CD4-positive, CD25-positive, alpha-beta regulatory T cell (primary cell): ENCODE measurements at regions not wholly inside any gene's neighbourhood (a gene's known extent, or its start where the extent isn't known, plus 50 kb on each side); places are given as distances from the start of the nearest gene placed in this dataset.

Experiments used
- ATAC-seq, 2 donors: fragments of 150-1000 bp; cut with Tn5 transposase; one replicate each; pipeline ENCODE4 v1.10.0; 2021; ENCODE audit warnings: low read depth in 2 of 2, moderate number of reproducible peaks in 2 of 2, moderate library complexity in 1 of 2
- DNase-seq, 3 donors: peaks; one replicate each; pipeline versions ENCODE4 v3.0.0 to v3.0.0-alpha.2; 2012 to 2022; ENCODE audit warnings: mixed read lengths in 1 of 3
- H3K27ac ChIP-seq: one replicate; pipeline ENCODE4 v1.7.0; 2013; ENCODE audit warnings: mild to moderate bottlenecking, low read length; ENCODE audit not compliant: insufficient read depth, poor library complexity, severe bottlenecking
- H3K27me3 ChIP-seq: one replicate; pipeline ENCODE4 v1.7.0; 2013; ENCODE audit warnings: low read length; ENCODE audit not compliant: control insufficient read depth, insufficient read depth
- H3K36me3 ChIP-seq: one replicate; pipeline ENCODE4 v1.7.0; 2013; ENCODE audit warnings: mild to moderate bottlenecking, low read length, moderate library complexity; ENCODE audit not compliant: control insufficient read depth, insufficient read depth
- H3K4me1 ChIP-seq: 2 replicates; pipeline ENCODE4 v1.7.0; 2013; ENCODE audit warnings: mild to moderate bottlenecking, low read length; ENCODE audit not compliant: insufficient read depth, control insufficient read depth, poor library complexity, severe bottlenecking
- H3K4me3 ChIP-seq: one replicate; pipeline ENCODE4 v1.7.0; 2013; ENCODE audit warnings: low read depth, mild to moderate bottlenecking, low read length, moderate library complexity
- H3K9me3 ChIP-seq, 2 experiments: 1 replicate in 1 of 2; 2 replicates in 1 of 2; pipeline ENCODE4 v1.7.0; 2013; ENCODE audit warnings: low read length in 2 of 2, mild to moderate bottlenecking in 1 of 2, moderate library complexity in 1 of 2; ENCODE audit not compliant: control insufficient read depth in 2 of 2
- H3K27ac Mint-ChIP-seq, 3 donors: one replicate each; pipeline ENCODE4 v1.8.0; 2020 to 2022; ENCODE audit warnings: mild to moderate bottlenecking in 3 of 3, mixed read lengths in 3 of 3, moderate library complexity in 2 of 3
- H3K27me3 Mint-ChIP-seq: one replicate; pipeline ENCODE4 v1.8.0; 2022; ENCODE audit warnings: mild to moderate bottlenecking, mixed read lengths
- H3K36me3 Mint-ChIP-seq: one replicate; pipeline ENCODE4 v1.8.0; 2020; ENCODE audit warnings: mixed read lengths
- H3K4me1 Mint-ChIP-seq, 4 donors: one replicate each; pipeline ENCODE4 v1.8.0; 2020 to 2022; ENCODE audit warnings: mixed read lengths in 4 of 4, mild to moderate bottlenecking in 1 of 4
- H3K4me3 Mint-ChIP-seq, 4 donors: one replicate each; pipeline ENCODE4 v1.8.0; 2020 to 2022; ENCODE audit warnings: mild to moderate bottlenecking in 4 of 4, mixed read lengths in 4 of 4, moderate library complexity in 3 of 4
- H3K9me3 Mint-ChIP-seq, 7 donors: one replicate each; pipeline ENCODE4 v1.8.0; 2020 to 2022; ENCODE audit warnings: mixed read lengths in 7 of 7, mild to moderate bottlenecking in 3 of 7, moderate library complexity in 2 of 7

DNA sequence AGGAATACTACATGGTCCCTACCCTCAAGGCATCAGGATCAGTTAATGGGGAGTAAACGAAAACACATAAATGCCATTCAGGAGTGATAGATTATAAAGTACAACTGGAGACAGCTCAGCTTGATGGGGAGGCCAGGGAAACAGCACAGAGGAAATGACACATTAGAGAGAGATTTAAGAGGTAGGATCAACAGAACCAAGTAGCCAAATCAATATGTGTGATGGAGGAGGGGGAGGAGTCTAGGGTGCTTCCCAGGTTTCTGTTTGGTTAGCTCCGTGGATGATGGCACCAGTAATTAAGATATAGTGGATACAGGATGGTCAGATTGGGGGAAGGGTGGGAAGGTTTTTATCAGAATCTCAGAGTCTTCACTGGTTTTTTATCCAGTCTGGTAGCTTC is 229.5 kb upstream of the ROPN1 start:
- Histone ChIP-seq H3K9me3 (no peaks in the 10 kb centered on the region), H3K4me1 (no peaks in the 10 kb centered on the region), H3K27ac (no peak overlapping the region), H3K36me3 (no peaks in the 10 kb centered on the region), H3K4me3 (no peak overlapping the region), H3K27me3 (no peaks in the 10 kb centered on the region)
- H3K27me3 Mint-ChIP-seq, result peaks cover 8% of the 10 kb centered on the region
- DNase-seq (no peak), ATAC-seq (no peak)
- H3K4me3 Mint-ChIP-seq, result no peak overlapping the region
- H3K36me3 Mint-ChIP-seq, result no peaks in the 10 kb centered on the region
- no peaks in the 10 kb centered on the region for H3K4me1 Mint-ChIP-seq
- H3K9me3 Mint-ChIP-seq, result peaks cover 0 to 3% (median 1%) of the 10 kb centered on the region in 7 donors
- H3K27ac Mint-ChIP-seq, result no peak overlapping the region

DNA sequence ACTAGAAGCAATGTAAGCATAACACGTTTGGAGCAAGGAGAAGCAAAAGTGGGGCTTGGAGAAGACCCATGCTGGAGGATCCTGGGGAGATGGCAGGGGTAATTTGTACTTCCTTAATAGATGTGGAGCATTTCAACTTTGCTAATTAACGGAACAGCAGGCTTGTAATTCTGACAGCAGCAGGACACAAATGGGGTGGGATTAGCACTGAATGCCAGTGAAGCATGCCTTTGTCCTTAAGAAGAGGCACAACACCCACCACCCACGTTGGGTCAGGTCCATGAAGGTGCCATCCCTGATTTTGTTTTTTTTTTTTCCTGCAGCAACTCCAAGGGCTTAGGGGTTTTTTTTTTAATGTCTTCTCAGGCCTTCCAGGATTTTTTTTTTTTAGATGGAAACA is 231.9 kb upstream of the ROPN1 start:
- Histone ChIP-seq H3K4me3 (no peak overlapping the region), H3K27ac (no peak overlapping the region), H3K4me1 (no peaks in the 10 kb centered on the region), H3K27me3 (no peaks in the 10 kb centered on the region), H3K9me3 (no peaks in the 10 kb centered on the region), H3K36me3 (no peaks in the 10 kb centered on the region)
- Mint-ChIP-seq H3K4me3 (no peak overlapping the region), H3K27me3 (no peaks in the 10 kb centered on the region), H3K36me3 (no peaks in the 10 kb centered on the region), H3K27ac (no peak overlapping the region), H3K9me3 (peaks cover 0 to 3% (median 0%) of the 10 kb centered on the region in 7 donors), H3K4me1 (no peaks in the 10 kb centered on the region)
- ATAC-seq (no peak), DNase-seq (no peak)

DNA sequence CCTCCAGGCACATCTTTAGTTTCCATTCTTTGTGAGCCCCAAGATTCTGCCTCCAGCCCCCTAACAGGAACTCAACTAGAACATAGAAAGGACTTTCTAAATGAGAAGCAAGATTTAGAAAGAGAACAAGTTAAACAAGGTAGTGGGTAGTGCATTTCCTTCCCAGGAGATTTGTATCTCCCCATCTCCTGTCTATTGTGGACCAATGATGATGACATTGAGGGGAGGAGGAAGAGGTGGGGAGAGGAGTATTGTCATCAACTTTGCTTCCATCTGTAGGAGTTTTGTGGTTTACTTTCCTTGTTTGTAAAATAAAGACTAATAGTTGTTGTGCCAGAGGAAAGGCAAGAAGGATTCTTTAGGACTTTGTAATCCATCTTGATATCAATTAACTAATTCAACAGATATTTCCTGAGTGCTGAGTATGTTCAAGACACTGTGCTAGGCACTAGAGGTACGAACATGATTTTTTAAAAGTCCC is 235.3 kb upstream of the ROPN1 start:
- no peak overlapping the region for H3K27ac ChIP-seq
- Mint-ChIP-seq H3K36me3 (no peaks in the 10 kb centered on the region), H3K27me3 (peaks cover 5% of the 10 kb centered on the region), H3K4me1 (no peaks in the 10 kb centered on the region), H3K9me3 (peaks cover 0 to 4% (median 0%) of the 10 kb centered on the region in 7 donors), H3K27ac (no peak overlapping the region), H3K4me3 (no peak overlapping the region)
- DNase-seq (no peak), ATAC-seq (no peak)
- H3K36me3 ChIP-seq, result no peaks in the 10 kb centered on the region
- no peaks in the 10 kb centered on the region for H3K4me1 ChIP-seq
- H3K27me3 ChIP-seq, result no peaks in the 10 kb centered on the region
- H3K9me3 ChIP-seq, result no peaks in the 10 kb centered on the region
- no peak overlapping the region for H3K4me3 ChIP-seq

DNA sequence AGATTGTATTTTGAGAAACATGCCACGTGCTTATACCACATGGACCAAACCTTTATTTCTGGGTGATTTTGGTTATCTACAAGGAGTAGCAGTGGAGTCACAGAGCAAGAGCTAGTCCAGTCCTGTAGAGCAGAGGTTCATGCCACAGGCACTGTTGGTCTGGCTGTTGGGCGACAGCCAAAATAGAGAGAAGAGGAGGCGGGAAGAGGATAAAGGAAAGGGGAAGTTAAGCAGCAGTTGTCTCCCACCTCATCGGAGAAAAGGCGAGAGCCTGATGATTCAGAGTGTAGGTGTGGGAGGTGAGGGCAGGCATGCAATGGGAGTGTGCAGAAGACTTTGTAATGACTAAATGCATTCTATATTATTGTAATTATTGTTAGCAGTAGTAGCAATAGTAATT is 237.5 kb upstream of the ROPN1 start:
- Histone ChIP-seq H3K9me3 (no peaks in the 10 kb centered on the region), H3K4me1 (no peaks in the 10 kb centered on the region), H3K27ac (no peak overlapping the region), H3K27me3 (no peaks in the 10 kb centered on the region), H3K36me3 (no peaks in the 10 kb centered on the region), H3K4me3 (no peak overlapping the region)
- DNase-seq (no peak), ATAC-seq (no peak)
- no peak overlapping the region for H3K4me3 Mint-ChIP-seq
- H3K9me3 Mint-ChIP-seq, result peaks cover 0 to 4% (median 0%) of the 10 kb centered on the region in 7 donors
- no peaks in the 10 kb centered on the region for H3K4me1 Mint-ChIP-seq
- no peak overlapping the region for H3K27ac Mint-ChIP-seq
- H3K27me3 Mint-ChIP-seq, result peaks cover 13% of the 10 kb centered on the region
- H3K36me3 Mint-ChIP-seq, result no peaks in the 10 kb centered on the region

DNA sequence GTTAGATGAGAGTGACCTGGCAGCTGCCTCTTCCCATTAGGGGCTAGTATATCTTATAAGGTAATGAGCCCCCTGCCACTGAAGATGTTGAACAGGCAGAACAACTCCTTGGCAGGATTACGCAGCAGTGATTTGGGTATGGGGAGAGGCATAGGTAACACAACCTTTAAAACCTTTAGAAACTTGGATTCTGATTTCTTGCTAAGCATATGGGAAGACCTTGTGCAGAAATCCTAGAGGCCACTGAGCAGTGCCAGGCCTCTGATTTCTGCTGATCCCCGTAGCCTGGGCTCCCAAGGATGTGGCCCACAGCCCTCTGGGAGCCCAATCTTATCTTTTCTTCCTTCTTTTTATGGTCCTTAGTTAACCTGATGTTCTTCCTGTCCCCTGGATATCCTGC is 237.9 kb upstream of the ROPN1 start:
- Histone ChIP-seq H3K4me3 (no peak overlapping the region), H3K27ac (no peak overlapping the region), H3K4me1 (no peaks in the 10 kb centered on the region), H3K27me3 (no peaks in the 10 kb centered on the region), H3K9me3 (no peaks in the 10 kb centered on the region), H3K36me3 (no peaks in the 10 kb centered on the region)
- Mint-ChIP-seq H3K4me1 (no peaks in the 10 kb centered on the region), H3K36me3 (no peaks in the 10 kb centered on the region), H3K27ac (no peak overlapping the region), H3K9me3 (peaks cover 0 to 4% (median 0%) of the 10 kb centered on the region in 7 donors), H3K27me3 (peaks cover 15% of the 10 kb centered on the region), H3K4me3 (no peak overlapping the region)
- no peak for DNase-seq
- no peak for ATAC-seq

DNA sequence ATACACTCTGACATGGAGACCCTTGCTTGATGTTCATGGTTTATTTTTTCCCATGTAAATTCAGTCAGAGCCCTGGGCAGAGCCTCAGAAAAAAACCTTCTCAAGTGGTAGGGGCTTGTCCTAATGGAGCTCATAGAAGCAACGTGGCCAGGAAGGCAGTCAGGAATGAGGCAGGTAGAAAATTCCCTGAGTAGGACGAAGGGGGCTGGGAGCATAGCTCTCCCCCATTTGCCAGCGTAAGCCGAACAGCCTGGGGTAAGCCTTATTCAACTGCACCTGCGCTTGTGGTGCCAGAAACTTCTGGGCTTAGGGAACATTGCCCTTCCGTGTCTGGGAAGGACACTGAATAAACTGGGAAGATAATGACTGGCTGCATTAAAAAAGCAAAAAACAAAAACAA is 238.5 kb upstream of the ROPN1 start:
- Histone ChIP-seq H3K27ac (no peak overlapping the region), H3K36me3 (no peaks in the 10 kb centered on the region), H3K27me3 (no peaks in the 10 kb centered on the region), H3K9me3 (no peaks in the 10 kb centered on the region), H3K4me3 (no peak overlapping the region), H3K4me1 (no peaks in the 10 kb centered on the region)
- DNase-seq (no peak), ATAC-seq (no peak)
- H3K27me3 Mint-ChIP-seq, result peaks cover 17% of the 10 kb centered on the region
- peaks cover 0 to 4% (median 0%) of the 10 kb centered on the region in 7 donors for H3K9me3 Mint-ChIP-seq
- H3K4me3 Mint-ChIP-seq, result no peak overlapping the region
- no peaks in the 10 kb centered on the region for H3K36me3 Mint-ChIP-seq
- H3K27ac Mint-ChIP-seq, result no peak overlapping the region
- H3K4me1 Mint-ChIP-seq, result no peaks in the 10 kb centered on the region

DNA sequence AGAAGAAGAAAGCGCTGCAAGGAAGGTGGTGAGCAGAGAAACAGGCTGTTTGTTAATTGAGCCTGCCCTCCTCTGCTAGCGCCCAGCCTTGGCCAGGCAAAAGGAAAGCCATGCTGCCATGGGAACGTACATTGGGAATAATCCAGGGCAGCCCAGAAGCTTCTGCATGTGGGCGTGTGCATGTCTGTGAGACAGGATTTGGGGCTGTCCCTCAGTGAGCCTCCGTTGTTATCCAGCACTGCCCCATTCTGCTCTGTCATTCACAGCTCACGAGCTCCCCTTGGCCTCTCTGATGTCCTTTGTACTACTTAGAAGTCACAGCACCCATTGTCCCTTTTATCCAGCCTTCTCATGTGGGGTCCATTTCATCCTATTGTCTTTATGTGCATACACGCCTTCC is 239.1 kb upstream of the ROPN1 start:
- H3K4me3 ChIP-seq, result no peak overlapping the region
- Mint-ChIP-seq H3K4me3 (no peak overlapping the region), H3K9me3 (peaks cover 0 to 4% (median 0%) of the 10 kb centered on the region in 7 donors), H3K27me3 (peaks cover 22% of the 10 kb centered on the region), H3K27ac (no peak overlapping the region), H3K36me3 (no peaks in the 10 kb centered on the region), H3K4me1 (no peaks in the 10 kb centered on the region)
- no peaks in the 10 kb centered on the region for H3K27me3 ChIP-seq
- H3K9me3 ChIP-seq, result no peaks in the 10 kb centered on the region
- no peak for ATAC-seq
- H3K4me1 ChIP-seq, result no peaks in the 10 kb centered on the region
- DNase-seq, result no peak
- no peak overlapping the region for H3K27ac ChIP-seq
- H3K36me3 ChIP-seq, result no peaks in the 10 kb centered on the region

DNA sequence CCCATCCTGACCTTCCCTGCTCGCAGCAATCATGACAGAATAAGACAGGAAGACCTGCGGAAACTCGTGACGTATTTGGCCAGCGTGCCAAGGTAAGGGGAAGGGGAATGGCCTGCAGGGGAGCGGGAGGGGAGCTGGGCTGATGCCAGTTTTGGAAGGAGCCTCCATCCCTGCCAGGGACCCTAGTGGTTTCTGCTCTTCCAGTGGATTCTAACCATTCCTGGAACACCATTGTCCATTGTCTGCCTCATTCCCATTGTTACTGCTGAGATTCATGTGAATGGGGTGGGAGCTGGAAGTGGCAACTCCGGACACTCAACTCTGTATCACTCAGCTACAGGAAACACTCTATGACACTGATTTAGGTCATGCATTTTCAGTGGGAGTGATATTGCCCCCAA is 242.9 kb upstream of the ROPN1 start:
- no peak overlapping the region for H3K27ac Mint-ChIP-seq
- peaks cover 23% of the 10 kb centered on the region for H3K27me3 Mint-ChIP-seq
- peaks cover 0 to 2% (median 0%) of the 10 kb centered on the region in 7 donors for H3K9me3 Mint-ChIP-seq
- H3K4me3 ChIP-seq, result no peak overlapping the region
- H3K4me3 Mint-ChIP-seq, result no peak overlapping the region
- no peaks in the 10 kb centered on the region for H3K36me3 Mint-ChIP-seq
- DNase-seq (no peak), ATAC-seq (no peak)
- H3K4me1 Mint-ChIP-seq, result no peaks in the 10 kb centered on the region
- no peak overlapping the region for H3K27ac ChIP-seq
- no peaks in the 10 kb centered on the region for H3K36me3 ChIP-seq
- no peaks in the 10 kb centered on the region for H3K9me3 ChIP-seq
- no peaks in the 10 kb centered on the region for H3K4me1 ChIP-seq
- no peaks in the 10 kb centered on the region for H3K27me3 ChIP-seq
